Spleen (tissue), 7 donors: ENCODE measurements at regions not wholly inside any gene's neighbourhood (a gene's known extent, or its start where the extent isn't known, plus 50 kb on each side); places are given as distances from the start of the nearest gene placed in this dataset.

Source experiments
- POLR2A ChIP-seq, 3 donors: fragments of 450-650 bp; IDR thresholded peaks; one replicate each; pipeline ENCODE4 v1.5.1; 2017; ENCODE audit warnings: antibody characterized with exemption in 3 of 3, mild to moderate bottlenecking in 1 of 3
- POLR2AphosphoS5 ChIP-seq, 3 donors: sonication (generic); formaldehyde crosslinking; IDR thresholded peaks; one replicate each; pipeline ENCODE4 v1.5.1; 2017; ENCODE audit warnings: antibody characterized with exemption in 3 of 3
- TF ChIP-seq, protein P1 (sequence below), 11 experiments: fragments of 200-600 bp in 7 of 11; fragments of 450-650 bp in 4 of 11; sonication (generic) in 4 of 11; IDR thresholded peaks in 8 of 11; conservative IDR thresholded peaks in 3 of 11; 1 replicate in 7 of 11; 2 replicates in 4 of 11; pipeline versions ENCODE4 v1.4.0 to v1.8.0; 2016 to 2021; ENCODE audit warnings: antibody characterized with exemption in 11 of 11, inconsistent platforms in 4 of 11, mild to moderate bottlenecking in 1 of 11
- donor health status: DM: no; HTN: no; CAD: no; lungs with moderate emphysema.
- donor health status: DM: no; HTN: no; CAD: no.
- donor health status: DM: no; HTN: no; CAD: no.

DNA sequence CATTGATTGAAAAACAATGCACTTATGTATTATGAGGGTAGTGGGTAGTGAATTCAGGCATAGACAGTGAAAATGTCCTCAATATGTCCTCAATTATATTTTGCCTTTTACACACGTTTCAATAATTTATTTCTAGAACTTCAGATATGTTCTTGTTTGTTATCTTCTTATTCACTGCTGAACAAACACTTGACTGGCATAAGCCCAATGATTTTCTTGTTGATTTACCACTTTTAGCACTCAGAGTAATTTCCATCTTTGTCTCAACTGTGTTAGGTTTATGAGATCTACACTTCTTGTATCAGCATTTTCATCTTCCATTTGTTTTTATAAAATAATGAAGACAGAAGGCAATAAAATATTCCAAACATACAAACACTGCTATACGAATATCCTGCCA is 61.8 kb upstream of the DCC start:
- TF ChIP-seq, protein P1, sequence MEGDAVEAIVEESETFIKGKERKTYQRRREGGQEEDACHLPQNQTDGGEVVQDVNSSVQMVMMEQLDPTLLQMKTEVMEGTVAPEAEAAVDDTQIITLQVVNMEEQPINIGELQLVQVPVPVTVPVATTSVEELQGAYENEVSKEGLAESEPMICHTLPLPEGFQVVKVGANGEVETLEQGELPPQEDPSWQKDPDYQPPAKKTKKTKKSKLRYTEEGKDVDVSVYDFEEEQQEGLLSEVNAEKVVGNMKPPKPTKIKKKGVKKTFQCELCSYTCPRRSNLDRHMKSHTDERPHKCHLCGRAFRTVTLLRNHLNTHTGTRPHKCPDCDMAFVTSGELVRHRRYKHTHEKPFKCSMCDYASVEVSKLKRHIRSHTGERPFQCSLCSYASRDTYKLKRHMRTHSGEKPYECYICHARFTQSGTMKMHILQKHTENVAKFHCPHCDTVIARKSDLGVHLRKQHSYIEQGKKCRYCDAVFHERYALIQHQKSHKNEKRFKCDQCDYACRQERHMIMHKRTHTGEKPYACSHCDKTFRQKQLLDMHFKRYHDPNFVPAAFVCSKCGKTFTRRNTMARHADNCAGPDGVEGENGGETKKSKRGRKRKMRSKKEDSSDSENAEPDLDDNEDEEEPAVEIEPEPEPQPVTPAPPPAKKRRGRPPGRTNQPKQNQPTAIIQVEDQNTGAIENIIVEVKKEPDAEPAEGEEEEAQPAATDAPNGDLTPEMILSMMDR (IDR thresholded peaks at IDR 0.05 in 8 of 11, conservative IDR thresholded peaks at IDR 0.05 in 3 of 11): no peak
- TF ChIP-seq POLR2AphosphoS5 (IDR thresholded peaks at IDR 0.05) (no peak), POLR2A (IDR thresholded peaks at IDR 0.05) (no peak)
